Ecto neural progenitor cell (in vitro differentiated cells): ENCODE measurements at regions not wholly inside any gene's neighbourhood (a gene's known extent, or its start where the extent isn't known, plus 50 kb on each side); places are given as distances from the start of the nearest gene placed in this dataset.
A peak's percentile ranks its signal among the peaks of the same experiment; 100 is the strongest.
"Not testable (repeated sequence)": the region's sequence is repeated elsewhere in the genome, so short reads cannot be mapped to it uniquely, and the experiment has no call there.

Experiments
- DNase-seq: peaks from one replicate; pipeline ENCODE4 v3.0.0-alpha.2; 2018; ENCODE audit warnings: low spot score

GRCh38 chr1:37323486-37324377, 150.6 kb upstream of the ZC3H12A start:
- DNase-seq, result peak; percentile 62

GRCh38 chr1:37325010-37325409, 149.4 kb upstream of the ZC3H12A start:
- DNase-seq, result no peak

DNA sequence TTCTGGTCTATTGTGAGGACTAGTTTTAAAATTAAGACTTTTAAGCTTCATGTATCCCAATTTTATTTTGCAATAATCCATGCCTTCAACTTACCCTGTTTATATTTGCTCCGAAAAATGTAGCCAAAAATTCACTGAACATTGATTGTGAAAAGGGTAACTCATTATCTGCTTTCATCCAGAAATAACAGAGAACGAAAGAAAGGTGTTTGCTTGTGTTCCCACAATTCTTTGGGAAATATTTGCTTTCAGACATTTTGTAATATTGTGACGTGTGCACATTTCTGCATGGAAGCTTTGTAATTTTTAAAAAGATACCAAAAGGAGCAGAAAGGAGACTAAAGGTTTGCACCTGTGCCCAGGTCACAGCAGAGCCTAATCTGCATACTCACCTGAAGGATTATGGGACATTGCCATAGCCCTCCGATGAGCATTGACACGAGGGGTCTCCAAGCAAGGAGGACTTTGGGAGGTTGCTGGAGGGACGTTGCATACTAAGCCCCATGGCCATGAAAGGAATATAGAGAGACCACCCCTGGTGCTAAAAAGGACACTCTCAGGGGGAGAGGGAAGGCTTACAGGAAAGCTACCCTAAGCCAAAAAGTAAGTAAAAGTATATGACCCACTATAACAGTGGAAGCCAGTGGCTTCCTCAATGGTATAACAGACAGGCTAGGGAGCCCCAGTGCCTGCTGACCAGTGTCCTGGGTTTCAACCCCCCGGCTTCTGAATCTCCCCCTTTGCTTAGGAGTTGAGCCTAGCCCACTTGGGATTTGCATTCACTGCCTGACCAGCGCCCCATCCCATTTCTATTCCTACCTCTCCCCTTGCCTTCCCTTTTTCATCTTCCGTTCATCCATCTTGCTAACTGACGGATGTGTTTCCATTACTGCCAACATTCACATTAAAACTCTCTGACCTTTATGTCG, 148.6 kb upstream of the ZC3H12A start:
- no peak for DNase-seq

- no peak for DNase-seq
These were observed 142.3 kb upstream of the ZC3H12A start for GRCh38 chr1:37332126-37332525.

- no peak for DNase-seq
These were observed 135.7 kb upstream of the ZC3H12A start for GRCh38 chr1:37338658-37339057.

DNA sequence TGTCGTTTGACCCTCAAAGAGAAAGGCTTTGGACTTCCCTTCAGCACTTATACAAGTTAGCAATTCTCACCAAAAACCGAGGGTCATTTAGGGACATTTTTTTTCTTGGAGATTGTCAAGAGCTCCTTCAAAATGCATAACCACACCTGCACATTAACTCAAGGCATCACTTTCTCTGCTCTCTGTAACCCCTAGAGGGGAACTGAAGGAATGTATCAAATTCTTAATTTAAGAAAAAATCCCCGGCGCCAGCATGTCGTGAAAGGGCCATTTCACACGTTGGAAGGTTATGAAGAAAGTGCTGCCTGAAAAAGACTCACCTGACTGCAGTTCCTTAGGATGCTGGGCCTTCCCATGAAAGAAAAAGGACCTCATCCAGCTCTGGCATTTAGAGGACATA, 131.6 kb upstream of the ZC3H12A start:
- no peak for DNase-seq

- no peak for DNase-seq
These were observed 127.2 kb upstream of the ZC3H12A start for GRCh38 chr1:37347104-37347649.

- DNase-seq, result no peak
These were observed 120.5 kb upstream of the ZC3H12A start for GRCh38 chr1:37353871-37354270.

- no peak for DNase-seq
These were observed 119.3 kb upstream of the ZC3H12A start for GRCh38 chr1:37354876-37355650.

DNA sequence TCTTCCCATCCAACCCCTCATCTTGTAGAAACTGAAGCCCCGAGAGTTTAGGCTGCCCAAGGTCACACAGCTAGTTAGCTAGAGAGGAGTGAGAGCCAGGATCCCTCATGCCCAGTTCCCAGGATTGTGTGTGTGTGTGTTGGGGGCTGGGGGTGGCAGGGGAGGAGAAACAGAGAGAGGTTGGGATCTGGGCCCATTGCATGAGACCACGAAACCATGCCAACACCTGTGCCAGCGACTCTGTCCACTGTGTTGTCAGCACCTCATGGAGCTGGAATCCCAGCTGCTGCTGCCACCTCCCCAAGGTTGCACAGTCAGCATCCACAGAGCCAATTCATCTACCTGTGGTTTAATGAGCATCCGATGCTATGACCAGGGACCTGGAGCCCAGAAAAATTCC, 115.4 kb upstream of the ZC3H12A start:
- DNase-seq, result no peak

GRCh38 chr1:37360011-37360410, 114.4 kb upstream of the ZC3H12A start:
- no peak for DNase-seq

GRCh38 chr1:37362594-37363385, 111.6 kb upstream of the ZC3H12A start:
- DNase-seq, result peak; percentile 67

DNA sequence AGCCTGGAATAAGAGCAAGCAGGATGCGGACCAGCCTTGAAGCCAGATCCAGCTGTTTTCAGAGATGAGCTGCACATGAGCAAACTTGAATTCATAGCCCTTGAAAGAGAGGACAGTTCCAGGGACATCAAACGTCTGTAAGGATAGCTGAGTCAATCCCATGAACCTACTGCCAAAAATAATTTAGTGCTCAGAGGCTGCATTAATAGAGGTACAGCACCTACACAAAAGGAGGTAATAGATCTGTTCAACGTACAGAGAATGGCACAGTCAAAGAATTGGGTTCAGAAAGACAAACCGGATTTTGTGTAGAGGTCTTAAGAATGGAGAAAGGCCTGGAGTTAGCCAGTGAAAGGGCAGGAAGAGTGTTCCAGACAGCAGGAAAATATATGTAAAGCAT, 110.8 kb upstream of the ZC3H12A start:
- DNase-seq, result no peak

- DNase-seq, result not testable (repeated sequence)
These were observed 105.6 kb upstream of the ZC3H12A start for GRCh38 chr1:37368665-37369315.

DNA sequence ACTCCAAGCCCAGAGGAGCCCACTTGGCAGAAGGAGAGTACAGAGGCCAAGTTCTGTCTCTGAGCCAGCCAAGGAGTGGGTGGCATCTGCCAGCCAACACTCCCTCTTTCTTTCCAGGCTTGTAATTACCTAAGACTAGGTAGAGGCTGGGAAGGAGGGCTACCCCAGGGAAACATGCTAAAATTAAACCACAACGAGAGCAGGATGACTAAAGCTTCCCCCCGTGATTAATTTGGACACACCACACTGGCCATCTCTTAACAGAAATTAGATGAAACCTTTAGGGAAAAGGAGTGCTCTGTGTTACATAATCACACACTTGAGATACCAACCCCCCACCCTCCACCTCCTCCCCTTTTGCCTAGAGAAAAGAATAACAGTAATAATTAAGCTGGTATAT, 102.1 kb upstream of the ZC3H12A start:
- DNase-seq, result no peak

GRCh38 chr1:37372711-37373110, 101.7 kb upstream of the ZC3H12A start:
- no peak for DNase-seq

DNA sequence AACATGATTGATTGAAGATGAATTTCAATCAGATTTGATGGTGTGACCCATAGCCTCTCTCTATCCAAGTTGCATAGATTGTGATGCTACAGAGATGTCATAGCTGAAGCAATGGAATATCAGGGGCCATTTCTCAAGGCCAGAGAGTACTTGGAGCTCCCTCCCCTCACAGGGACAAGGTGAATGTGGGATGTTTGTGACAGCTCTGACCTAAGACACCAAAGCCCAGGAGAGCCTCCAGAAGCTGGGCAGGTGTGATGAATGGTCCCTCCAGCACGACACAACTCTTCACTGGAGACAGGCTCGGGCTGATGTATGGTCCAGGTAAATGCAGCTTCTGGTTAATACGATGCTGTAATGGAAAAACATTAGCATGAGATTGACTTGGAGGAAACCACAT, 101.0 kb upstream of the ZC3H12A start:
- no peak for DNase-seq

DNA sequence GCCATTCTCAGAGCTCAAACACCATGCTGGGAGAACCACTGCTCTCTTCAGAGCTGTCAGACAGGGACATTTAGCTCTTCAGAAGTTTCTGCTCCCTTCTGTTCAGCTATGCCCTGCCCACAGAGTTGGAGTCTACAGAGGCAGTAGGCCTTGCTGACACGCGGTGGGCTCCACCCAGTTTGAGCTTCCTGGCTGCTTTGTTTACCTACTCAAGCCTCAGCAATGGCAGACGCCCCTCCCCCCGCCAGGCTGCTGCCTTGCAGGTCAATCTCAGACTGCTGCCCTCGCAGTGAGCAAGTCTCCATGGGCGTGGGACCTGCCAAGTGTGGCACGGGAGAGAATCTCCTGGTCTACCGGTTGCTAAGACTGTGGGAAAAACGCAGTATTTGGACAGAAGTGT, 93.8 kb upstream of the ZC3H12A start:
- DNase-seq, result not testable (repeated sequence)

- no peak for DNase-seq
These were observed 86.5 kb upstream of the ZC3H12A start for GRCh38 chr1:37387854-37388253.

GRCh38 chr1:37389327-37389726, 85.1 kb upstream of the ZC3H12A start:
- DNase-seq, result no peak
